Loucy (cell line): ENCODE measurements at regions not wholly inside any gene's neighbourhood (a gene's known extent, or its start where the extent isn't known, plus 50 kb on each side); places are given as distances from the start of the nearest gene placed in this dataset.

Experiments used
- H2AFZ ChIP-seq: fragments of 200-600 bp; sonication (generic); 2 replicates; pipeline ENCODE4 v1.6.0; 2016; ENCODE audit warnings: antibody characterized with exemption, mild to moderate bottlenecking, low read length, moderate library complexity
- H3F3A ChIP-seq: fragments of 200-600 bp; 2 replicates; pipeline ENCODE4 v1.6.0; 2016; ENCODE audit warnings: antibody characterized with exemption, low read depth, mild to moderate bottlenecking
- H3K27me3 ChIP-seq: fragments of 200-600 bp; sonication (generic); 2 replicates; pipeline ENCODE4 v1.6.1; 2014; ENCODE audit warnings: low read length, mild to moderate bottlenecking; ENCODE audit not compliant: insufficient read depth, poor library complexity, severe bottlenecking
- H3K36me3 ChIP-seq: fragments of 200-600 bp; sonication (generic); 2 replicates; pipeline ENCODE4 v1.6.1; 2016; ENCODE audit warnings: low read length; ENCODE audit not compliant: insufficient read depth
- H3K4me1 ChIP-seq: fragments of 200-600 bp; sonication (generic); 2 replicates; pipeline ENCODE4 v1.5.1; 2014; ENCODE audit warnings: low read length, mild to moderate bottlenecking; ENCODE audit not compliant: insufficient read depth, poor library complexity, severe bottlenecking
- H3K4me2 ChIP-seq: fragments of 200-600 bp; sonication (generic); 2 replicates; pipeline ENCODE4 v1.6.0; 2014; ENCODE audit warnings: antibody characterized with exemption, low read length, low read depth, mild to moderate bottlenecking; ENCODE audit not compliant: poor library complexity, severe bottlenecking
- H3K4me3 ChIP-seq: fragments of 200-600 bp; sonication (generic); 2 replicates; pipeline ENCODE4 v1.5.1; 2014; ENCODE audit warnings: low read length, mild to moderate bottlenecking, mixed read lengths; ENCODE audit not compliant: poor library complexity, severe bottlenecking
- H3K79me2 ChIP-seq: fragments of 200-600 bp; sonication (generic); 2 replicates; pipeline ENCODE4 v1.6.1; 2014; ENCODE audit warnings: low read length; ENCODE audit not compliant: insufficient read depth
- H3K9ac ChIP-seq: fragments of 200-600 bp; sonication (generic); 2 replicates; pipeline ENCODE4 v1.6.0; 2014; ENCODE audit warnings: mild to moderate bottlenecking, low read depth, low read length, moderate library complexity; ENCODE audit not compliant: poor library complexity, severe bottlenecking
- H3K9me2 ChIP-seq: fragments of 200-600 bp; sonication (generic); replicated peaks from 2 replicates; pipeline ENCODE4 v1.6.1; 2016; ENCODE audit warnings: low read depth, low read length, mixed read lengths
- H3K9me3 ChIP-seq: fragments of 200-600 bp; sonication (generic); 2 replicates; pipeline ENCODE4 v1.6.1; 2014; ENCODE audit warnings: mild to moderate bottlenecking, antibody characterized with exemption, low read length, low read depth; ENCODE audit not compliant: insufficient read depth
- H4K20me1 ChIP-seq: fragments of 200-600 bp; sonication (generic); 2 replicates; pipeline ENCODE4 v1.6.0; 2014; ENCODE audit warnings: antibody characterized with exemption, low read length, mild to moderate bottlenecking; ENCODE audit not compliant: insufficient read depth, poor library complexity, severe bottlenecking
- CTCF ChIP-seq: fragments of 200-600 bp; sonication (generic); conservative IDR thresholded peaks from 2 replicates; pipeline ENCODE4 v1.5.1; 2014; ENCODE audit warnings: mild to moderate bottlenecking, antibody characterized with exemption, low read length
- EZH2phosphoT487 ChIP-seq: fragments of 200-600 bp; IDR thresholded peaks from 2 replicates; pipeline ENCODE4 v1.6.1; 2018; ENCODE audit warnings: antibody characterized with exemption, mild to moderate bottlenecking, moderate library complexity, borderline replicate concordance

- Histone ChIP-seq H3K4me1 (no peaks in the 10 kb centered on the region), H3K79me2 (no peaks in the 10 kb centered on the region), H3K36me3 (no peaks in the 10 kb centered on the region), H4K20me1 (no peaks in the 10 kb centered on the region), H3K9me3 (no peaks in the 10 kb centered on the region), H3K27me3 (no peaks in the 10 kb centered on the region), H3K9ac (no peak overlapping the region), H3K9me2 (no peaks in the 10 kb centered on the region), H3K4me3 (no peak overlapping the region), H3K4me2 (no peak overlapping the region), H3F3A (no peaks in the 10 kb centered on the region), H2AFZ (no peak overlapping the region)
- TF ChIP-seq EZH2phosphoT487 (no peak), CTCF (no peak)
Measured at GRCh38 chr1:102096162-102096561, 99.4 kb upstream of the OLFM3 start.

- Histone ChIP-seq H3K4me1 (no peaks in the 10 kb centered on the region), H3F3A (no peaks in the 10 kb centered on the region), H3K27me3 (no peaks in the 10 kb centered on the region), H3K4me3 (no peak overlapping the region), H2AFZ (no peak overlapping the region), H3K9me2 (no peaks in the 10 kb centered on the region), H3K79me2 (no peaks in the 10 kb centered on the region), H4K20me1 (no peaks in the 10 kb centered on the region), H3K36me3 (no peaks in the 10 kb centered on the region), H3K9me3 (no peaks in the 10 kb centered on the region), H3K9ac (no peak overlapping the region), H3K4me2 (no peak overlapping the region)
- no peak for TF ChIP-seq CTCF
Measured at GRCh38 chr1:102089791-102090190, 93.1 kb upstream of the OLFM3 start.

- Histone ChIP-seq H3K79me2 (no peaks in the 10 kb centered on the region), H3K9me3 (no peaks in the 10 kb centered on the region), H3K36me3 (no peaks in the 10 kb centered on the region), H3K4me2 (no peak overlapping the region), H3K4me1 (no peaks in the 10 kb centered on the region), H3F3A (no peaks in the 10 kb centered on the region), H3K9me2 (no peaks in the 10 kb centered on the region), H2AFZ (no peak overlapping the region), H3K9ac (no peak overlapping the region), H3K4me3 (no peak overlapping the region), H4K20me1 (no peaks in the 10 kb centered on the region), H3K27me3 (no peaks in the 10 kb centered on the region)
- TF ChIP-seq CTCF (no peak), EZH2phosphoT487 (no peak)
Measured at GRCh38 chr1:102085896-102086295, 89.2 kb upstream of the OLFM3 start.
